SJCRH30 (cell line): ENCODE measurements at regions not wholly inside any gene's neighbourhood (a gene's known extent, or its start where the extent isn't known, plus 50 kb on each side); places are given as distances from the start of the nearest gene placed in this dataset.
A peak's percentile ranks its signal among the peaks of the same experiment; 100 is the strongest.
"Not testable (repeated sequence)": the region's sequence is repeated elsewhere in the genome, so short reads cannot be mapped to it uniquely, and the experiment has no call there.

Source experiments
- DNase-seq, 2 experiments: peaks; one replicate each; pipeline ENCODE4 v3.0.0-alpha.2; 2015 to 2020
- H3K27ac ChIP-seq: fragments of 250-450 bp; sonication (Bioruptor Pico); 2 replicates; pipeline ENCODE4 v1.5.1; 2020; ENCODE audit warnings: mild to moderate bottlenecking, moderate library complexity
- H3K27me3 ChIP-seq: fragments of 250-450 bp; sonication (Bioruptor Pico); 2 replicates; pipeline ENCODE4 v1.5.1; 2020; ENCODE audit warnings: mild to moderate bottlenecking, moderate library complexity
- H3K36me3 ChIP-seq: fragments of 250-450 bp; sonication (Bioruptor Pico); 2 replicates; pipeline ENCODE4 v1.5.1; 2020; ENCODE audit warnings: mild to moderate bottlenecking, moderate library complexity
- H3K4me1 ChIP-seq: fragments of 250-450 bp; sonication (Bioruptor Pico); 2 replicates; pipeline ENCODE4 v1.5.1; 2020; ENCODE audit warnings: mild to moderate bottlenecking, moderate library complexity
- H3K4me3 ChIP-seq: fragments of 250-450 bp; sonication (Bioruptor Pico); 2 replicates; pipeline ENCODE4 v1.5.1; 2020; ENCODE audit warnings: mild to moderate bottlenecking, moderate library complexity
- H3K9me3 ChIP-seq: fragments of 250-450 bp; sonication (Bioruptor Pico); replicated peaks from 2 replicates; pipeline ENCODE4 v1.5.1; 2020; ENCODE audit warnings: mild to moderate bottlenecking, moderate library complexity

- H3K36me3 ChIP-seq: no peaks in the 10 kb centered on the region
- H3K27ac ChIP-seq: no peak overlapping the region
- H3K4me3 ChIP-seq: no peak overlapping the region
- H3K27me3 ChIP-seq: peaks cover 8% of the 10 kb centered on the region; the same call in 1 of the 2 replicates
- no peaks in the 10 kb centered on the region; the same call in 1 of the 2 replicates for H3K9me3 ChIP-seq
- peak; percentile 5 to 36 for DNase-seq
- no peaks in the 10 kb centered on the region for H3K4me1 ChIP-seq
Measured at GRCh38 chr20:54726687-54727300, 251.4 kb downstream of the DOK5 start.

- H3K4me3 ChIP-seq, H3K4me1 ChIP-seq, H3K27ac ChIP-seq, H3K36me3 ChIP-seq, DNase-seq, H3K9me3 ChIP-seq, H3K27me3 ChIP-seq: not testable (repeated sequence)
Measured at GRCh38 chr20:54725266-54725665, 249.9 kb downstream of the DOK5 start.

- Histone ChIP-seq H3K27ac (no peak overlapping the region), H3K4me1 (no peaks in the 10 kb centered on the region), H3K36me3 (no peaks in the 10 kb centered on the region), H3K9me3 (no peaks in the 10 kb centered on the region; the same call in 1 of the 2 replicates), H3K27me3 (0 out of 2 replicates have a peak, but pooled peaks cover 3% of the 10 kb centered on the region), H3K4me3 (no peak overlapping the region)
- DNase-seq: no peak
Measured at GRCh38 chr20:54723723-54724122, 248.3 kb downstream of the DOK5 start.

GRCh38 chr20:54717983-54718382, 242.6 kb downstream of the DOK5 start:
- H3K4me3 ChIP-seq: no peak overlapping the region
- no peak for DNase-seq
- no peaks in the 10 kb centered on the region for H3K4me1 ChIP-seq
- no peaks in the 10 kb centered on the region for H3K9me3 ChIP-seq
- peaks cover 11% of the 10 kb centered on the region for H3K27me3 ChIP-seq
- H3K27ac ChIP-seq: no peak overlapping the region
- H3K36me3 ChIP-seq: no peaks in the 10 kb centered on the region

- Histone ChIP-seq H3K27ac (no peak overlapping the region), H3K4me1 (no peaks in the 10 kb centered on the region), H3K27me3 (peaks cover 14% of the 10 kb centered on the region), H3K36me3 (no peaks in the 10 kb centered on the region), H3K4me3 (no peak overlapping the region), H3K9me3 (no peaks in the 10 kb centered on the region)
- no peak for DNase-seq
Measured at GRCh38 chr20:54716790-54717189, 241.4 kb downstream of the DOK5 start.

- H3K27ac ChIP-seq: no peak overlapping the region
- no peaks in the 10 kb centered on the region for H3K9me3 ChIP-seq
- no peak for DNase-seq
- no peaks in the 10 kb centered on the region for H3K4me1 ChIP-seq
- peaks cover 18% of the 10 kb centered on the region for H3K27me3 ChIP-seq
- H3K36me3 ChIP-seq: no peaks in the 10 kb centered on the region
- H3K4me3 ChIP-seq: no peak overlapping the region
Measured at GRCh38 chr20:54716174-54716747, 240.9 kb downstream of the DOK5 start.

GRCh38 chr20:54714817-54715216, 239.4 kb downstream of the DOK5 start:
- Histone ChIP-seq H3K27me3 (peaks cover 18% of the 10 kb centered on the region), H3K9me3 (no peaks in the 10 kb centered on the region), H3K36me3 (no peaks in the 10 kb centered on the region), H3K4me3 (no peak overlapping the region), H3K27ac (no peak overlapping the region), H3K4me1 (no peaks in the 10 kb centered on the region)
- no peak for DNase-seq

- H3K27me3 ChIP-seq: peaks cover 18% of the 10 kb centered on the region
- H3K4me3 ChIP-seq: no peak overlapping the region
- no peaks in the 10 kb centered on the region for H3K4me1 ChIP-seq
- no peaks in the 10 kb centered on the region for H3K9me3 ChIP-seq
- no peak overlapping the region for H3K27ac ChIP-seq
- no peak for DNase-seq
- H3K36me3 ChIP-seq: no peaks in the 10 kb centered on the region
Measured at GRCh38 chr20:54713727-54714126, 238.3 kb downstream of the DOK5 start.

GRCh38 chr20:54711071-54711470, 235.7 kb downstream of the DOK5 start:
- Histone ChIP-seq H3K9me3 (no peaks in the 10 kb centered on the region), H3K36me3 (no peaks in the 10 kb centered on the region), H3K4me3 (no peak overlapping the region), H3K27ac (no peak overlapping the region), H3K27me3 (peaks cover 18% of the 10 kb centered on the region), H3K4me1 (no peaks in the 10 kb centered on the region)
- no peak for DNase-seq

- H3K27me3 ChIP-seq: peaks cover 18% of the 10 kb centered on the region
Measured at GRCh38 chr20:54710341-54710740, 234.9 kb downstream of the DOK5 start.

GRCh38 chr20:54708229-54708628, 232.8 kb downstream of the DOK5 start:
- no peaks in the 10 kb centered on the region for H3K4me1 ChIP-seq
- no peaks in the 10 kb centered on the region for H3K36me3 ChIP-seq
- no peak overlapping the region for H3K27ac ChIP-seq
- no peaks in the 10 kb centered on the region for H3K9me3 ChIP-seq
- DNase-seq: no peak
- H3K27me3 ChIP-seq: peaks cover 10% of the 10 kb centered on the region
- no peak overlapping the region for H3K4me3 ChIP-seq

More at GRCh38 chr20:54710341-54710740, 234.9 kb downstream of the DOK5 start:
- Histone ChIP-seq H3K4me1 (no peaks in the 10 kb centered on the region), H3K36me3 (no peaks in the 10 kb centered on the region), H3K9me3 (no peaks in the 10 kb centered on the region), H3K4me3 (no peak overlapping the region), H3K27ac (no peak overlapping the region)
- no peak for DNase-seq

GRCh38 chr20:54707801-54708200, 232.4 kb downstream of the DOK5 start:
- peaks cover 6% of the 10 kb centered on the region for H3K27me3 ChIP-seq
- no peaks in the 10 kb centered on the region for H3K9me3 ChIP-seq
- no peak overlapping the region for H3K4me3 ChIP-seq
- no peak overlapping the region for H3K27ac ChIP-seq
- no peaks in the 10 kb centered on the region for H3K36me3 ChIP-seq
- no peaks in the 10 kb centered on the region for H3K4me1 ChIP-seq
- DNase-seq: no peak

GRCh38 chr20:54706581-54706980, 231.2 kb downstream of the DOK5 start:
- H3K4me1 ChIP-seq: no peaks in the 10 kb centered on the region

GRCh38 chr20:54704032-54704635, 228.7 kb downstream of the DOK5 start:
- H3K27me3 ChIP-seq: peaks cover 5% of the 10 kb centered on the region; the same call in 1 of the 2 replicates
- no peak overlapping the region for H3K4me3 ChIP-seq
- DNase-seq: no peak
- no peaks in the 10 kb centered on the region for H3K4me1 ChIP-seq
- no peaks in the 10 kb centered on the region for H3K36me3 ChIP-seq
- no peak overlapping the region for H3K27ac ChIP-seq
- no peaks in the 10 kb centered on the region for H3K9me3 ChIP-seq

More at GRCh38 chr20:54706581-54706980, 231.2 kb downstream of the DOK5 start:
- Histone ChIP-seq H3K27ac (no peak overlapping the region), H3K27me3 (peaks cover 2% of the 10 kb centered on the region; the same call in 1 of the 2 replicates), H3K36me3 (no peaks in the 10 kb centered on the region), H3K9me3 (no peaks in the 10 kb centered on the region), H3K4me3 (no peak overlapping the region)
- DNase-seq: no peak
